ENCODE measurements at regions not wholly inside any gene's neighbourhood (a gene's known extent, or its start where the extent isn't known, plus 50 kb on each side); places are given as distances from the start of the nearest gene placed in this dataset.

GRCh38 chr14:104371917-104372316 is 207.6 kb upstream of the C14orf180 start:
- DNase-seq (ENCODE audit: low read depth in 2 of 2), result no peak
- Histone ChIP-seq H3K79me2 (ENCODE audit: control insufficient read depth, insufficient read depth, low read length) (no peaks in the 10 kb centered on the region), H3K9me3 (ENCODE audit: control insufficient read depth, insufficient read depth, low read depth, low read length) (no peaks in the 10 kb centered on the region), H3K9ac (ENCODE audit: insufficient read depth, low read length) (no peak overlapping the region), H4K20me1 (ENCODE audit: control insufficient read depth, extremely low read depth, insufficient read depth, low read length) (no peaks in the 10 kb centered on the region), H3K4me2 (ENCODE audit: extremely low read depth, insufficient read depth, low read length) (no peak overlapping the region), H3K4me3 (replicated peaks in 1 of 4; ENCODE audit: control extremely low read depth in 1 of 4, insufficient read depth in 1 of 4, low read depth in 3 of 4, low read length in 4 of 4) (no peak overlapping the region), H3K27ac (ENCODE audit: insufficient read depth, low read length) (no peak overlapping the region), H3K27me3 (ENCODE audit: control insufficient read depth, insufficient read depth, low read length) (no peaks in the 10 kb centered on the region), H2AFZ (ENCODE audit: low read length) (no peak overlapping the region), H3K4me1 (ENCODE audit: control insufficient read depth, extremely low read depth, insufficient read depth, low read length) (no peaks in the 10 kb centered on the region), H3K36me3 (ENCODE audit: control insufficient read depth, insufficient read depth, low read length) (no peaks in the 10 kb centered on the region)
- TF ChIP-seq, protein P1, sequence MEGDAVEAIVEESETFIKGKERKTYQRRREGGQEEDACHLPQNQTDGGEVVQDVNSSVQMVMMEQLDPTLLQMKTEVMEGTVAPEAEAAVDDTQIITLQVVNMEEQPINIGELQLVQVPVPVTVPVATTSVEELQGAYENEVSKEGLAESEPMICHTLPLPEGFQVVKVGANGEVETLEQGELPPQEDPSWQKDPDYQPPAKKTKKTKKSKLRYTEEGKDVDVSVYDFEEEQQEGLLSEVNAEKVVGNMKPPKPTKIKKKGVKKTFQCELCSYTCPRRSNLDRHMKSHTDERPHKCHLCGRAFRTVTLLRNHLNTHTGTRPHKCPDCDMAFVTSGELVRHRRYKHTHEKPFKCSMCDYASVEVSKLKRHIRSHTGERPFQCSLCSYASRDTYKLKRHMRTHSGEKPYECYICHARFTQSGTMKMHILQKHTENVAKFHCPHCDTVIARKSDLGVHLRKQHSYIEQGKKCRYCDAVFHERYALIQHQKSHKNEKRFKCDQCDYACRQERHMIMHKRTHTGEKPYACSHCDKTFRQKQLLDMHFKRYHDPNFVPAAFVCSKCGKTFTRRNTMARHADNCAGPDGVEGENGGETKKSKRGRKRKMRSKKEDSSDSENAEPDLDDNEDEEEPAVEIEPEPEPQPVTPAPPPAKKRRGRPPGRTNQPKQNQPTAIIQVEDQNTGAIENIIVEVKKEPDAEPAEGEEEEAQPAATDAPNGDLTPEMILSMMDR (conservative IDR thresholded peaks at IDR 0.05 in 1 of 2, IDR thresholded peaks at IDR 0.05 in 1 of 2; ENCODE audit: low read depth in 1 of 2, low read length in 2 of 2), result no peak
- TF ChIP-seq EZH2 (IDR thresholded peaks at IDR 0.05; ENCODE audit: low read length, missing control alignments), result no peak

DNA sequence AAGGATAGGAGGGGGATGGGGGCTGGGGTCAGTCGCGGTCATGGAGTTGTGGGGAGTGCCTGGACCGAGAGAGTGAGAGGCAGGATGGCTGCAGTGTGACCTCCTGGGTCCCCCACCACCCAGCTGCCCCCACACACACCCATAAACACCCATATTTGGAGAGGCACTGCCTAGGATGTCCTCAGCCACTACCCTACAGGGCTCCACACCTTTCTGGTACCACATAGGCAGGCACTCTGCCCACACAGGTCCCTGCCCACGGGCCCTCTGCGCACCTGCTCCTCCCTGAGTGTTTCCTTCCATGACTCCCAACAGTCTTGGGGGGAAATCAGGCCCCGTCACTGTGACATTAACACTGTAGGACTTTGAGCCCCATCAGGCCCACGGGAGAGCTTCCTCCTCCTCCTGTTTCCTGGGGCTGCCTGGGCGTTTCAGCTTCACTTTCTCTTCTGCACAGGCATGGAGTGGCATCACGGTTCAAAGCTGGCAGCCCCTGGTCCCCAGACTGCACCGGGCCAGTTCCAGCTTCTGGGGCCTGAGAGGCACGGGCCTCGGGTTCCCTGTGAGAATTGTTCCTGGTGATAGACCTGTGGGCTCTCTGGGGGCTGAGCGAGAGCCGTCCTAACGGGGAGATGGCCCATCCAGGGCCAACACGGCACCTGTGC is 207.0 kb upstream of the C14orf180 start:
- TF ChIP-seq, protein P1 (conservative IDR thresholded peaks at IDR 0.05 in 1 of 2, IDR thresholded peaks at IDR 0.05 in 1 of 2; ENCODE audit: low read depth in 1 of 2, low read length in 2 of 2), result no peak
- no peak for TF ChIP-seq EZH2 (IDR thresholded peaks at IDR 0.05; ENCODE audit: low read length, missing control alignments)
- no peaks in the 10 kb centered on the region for H3K79me2 ChIP-seq (ENCODE audit: control insufficient read depth, insufficient read depth, low read length)
- no peaks in the 10 kb centered on the region for H3K27me3 ChIP-seq (ENCODE audit: control insufficient read depth, insufficient read depth, low read length)
- H2AFZ ChIP-seq (ENCODE audit: low read length), result no peak overlapping the region
- H3K9ac ChIP-seq (ENCODE audit: insufficient read depth, low read length), result no peak overlapping the region
- H3K36me3 ChIP-seq (ENCODE audit: control insufficient read depth, insufficient read depth, low read length), result no peaks in the 10 kb centered on the region
- H3K9me3 ChIP-seq (ENCODE audit: control insufficient read depth, insufficient read depth, low read depth, low read length), result no peaks in the 10 kb centered on the region
- H3K4me1 ChIP-seq (ENCODE audit: control insufficient read depth, extremely low read depth, insufficient read depth, low read length), result no peaks in the 10 kb centered on the region
- H3K4me3 ChIP-seq (replicated peaks in 1 of 4; ENCODE audit: control extremely low read depth in 1 of 4, insufficient read depth in 1 of 4, low read depth in 3 of 4, low read length in 4 of 4), result no peak overlapping the region
- no peaks in the 10 kb centered on the region for H4K20me1 ChIP-seq (ENCODE audit: control insufficient read depth, extremely low read depth, insufficient read depth, low read length)
- no peak for DNase-seq (ENCODE audit: low read depth in 2 of 2)
- no peak overlapping the region for H3K4me2 ChIP-seq (ENCODE audit: extremely low read depth, insufficient read depth, low read length)
- no peak overlapping the region for H3K27ac ChIP-seq (ENCODE audit: insufficient read depth, low read length)

GRCh38 chr14:104373055-104373854 is 206.3 kb upstream of the C14orf180 start:
- Histone ChIP-seq H3K4me2 (ENCODE audit: extremely low read depth, insufficient read depth, low read length) (no peak overlapping the region), H3K4me3 (replicated peaks in 1 of 4; ENCODE audit: control extremely low read depth in 1 of 4, insufficient read depth in 1 of 4, low read depth in 3 of 4, low read length in 4 of 4) (no peak overlapping the region), H3K79me2 (ENCODE audit: control insufficient read depth, insufficient read depth, low read length) (no peaks in the 10 kb centered on the region), H3K9me3 (ENCODE audit: control insufficient read depth, insufficient read depth, low read depth, low read length) (no peaks in the 10 kb centered on the region), H2AFZ (ENCODE audit: low read length) (no peak overlapping the region), H3K27ac (ENCODE audit: insufficient read depth, low read length) (no peak overlapping the region), H3K36me3 (ENCODE audit: control insufficient read depth, insufficient read depth, low read length) (no peaks in the 10 kb centered on the region), H4K20me1 (ENCODE audit: control insufficient read depth, extremely low read depth, insufficient read depth, low read length) (no peaks in the 10 kb centered on the region), H3K9ac (ENCODE audit: insufficient read depth, low read length) (no peak overlapping the region), H3K4me1 (ENCODE audit: control insufficient read depth, extremely low read depth, insufficient read depth, low read length) (no peaks in the 10 kb centered on the region), H3K27me3 (ENCODE audit: control insufficient read depth, insufficient read depth, low read length) (no peaks in the 10 kb centered on the region)
- no peak for DNase-seq (ENCODE audit: low read depth in 2 of 2)
- TF ChIP-seq EZH2 (IDR thresholded peaks at IDR 0.05; ENCODE audit: low read length, missing control alignments), result no peak
- TF ChIP-seq, protein P1 (conservative IDR thresholded peaks at IDR 0.05 in 1 of 2, IDR thresholded peaks at IDR 0.05 in 1 of 2; ENCODE audit: low read depth in 1 of 2, low read length in 2 of 2), result no peak
